GM12878 (cell line): ENCODE measurements at regions not wholly inside any gene's neighbourhood (a gene's known extent, or its start where the extent isn't known, plus 50 kb on each side); places are given as distances from the start of the nearest gene placed in this dataset.

Experiments used
- ATAC-seq: fragments of 200-7000 bp; cut with Tn5 transposase; 3 replicates; pipeline ENCODE4 v1.9.1; 2020; ENCODE audit warnings: mild to moderate bottlenecking, moderate library complexity
- BruUV-seq: library from RNA; stranded (reverse); fragments of 400-500 nt; replicated peaks from 2 replicates; lab custom pipeline; 2021; lab: Mats Ljungman, UMichigan
- CTCF ChIA-PET: fragments of 300-600 bp; sonication (Branson Sonifier 250); formaldehyde crosslinking; extraction: SDS; loops from one replicate; lab custom pipeline; 2021; ENCODE audit warnings: inconsistent platforms; lab: Yijun Ruan, JAX
- POLR2A ChIA-PET: fragments of 350-600 bp; formaldehyde crosslinking; extraction: SDS; loops from one replicate; lab custom pipeline; 2021; ENCODE audit warnings: inconsistent platforms; lab: Charles Lee
- RAD21 ChIA-PET: fragments of 300-600 bp; sonication (Branson Sonifier 250); formaldehyde crosslinking; loops from one replicate; lab custom pipeline; 2023; ENCODE audit warnings: antibody characterized with exemption; ENCODE audit not compliant: unreplicated experiment; lab: Charles Lee
- SMC1A ChIA-PET: fragments of 300-600 bp; sonication (Branson Sonifier 250); formaldehyde crosslinking; loops from one replicate; lab custom pipeline; 2023; ENCODE audit not compliant: unreplicated experiment, uncharacterized antibody; lab: Charles Lee
- DNase-seq: peaks from one replicate; pipeline ENCODE4 v3.0.0-alpha.2; 2011; ENCODE audit warnings: low read depth, low spot score
- FAIRE-seq: peaks from 3 replicates; lab custom pipeline; 2011; peaks lifted over from hg19 to GRCh38; lab: Jason Lieb, UNC
- H2AFZ ChIP-seq: 2 replicates; pipeline ENCODE4 v1.6.0; 2011; ENCODE audit warnings: low read depth, low read length, control low read depth; ENCODE audit not compliant: control insufficient read depth
- H3K27ac ChIP-seq: 2 replicates; pipeline ENCODE4 v1.5.1; 2011; ENCODE audit warnings: control low read depth; ENCODE audit not compliant: control insufficient read depth, insufficient read depth
- H3K27me3 ChIP-seq, 2 experiments: replicated peaks in 1 of 2; 2 replicates each; pipeline versions ENCODE4 v1.6.0 to v1.6.1; 2011; ENCODE audit warnings: low read length in 1 of 2; ENCODE audit not compliant: control insufficient read depth in 2 of 2, insufficient read depth in 2 of 2
- H3K36me3 ChIP-seq, 2 experiments: 2 replicates each; pipeline ENCODE4 v1.5.1; 2011; ENCODE audit warnings: low read length in 1 of 2; ENCODE audit not compliant: control insufficient read depth in 2 of 2, insufficient read depth in 2 of 2
- H3K4me1 ChIP-seq: 2 replicates; pipeline ENCODE4 v1.6.1; 2011; ENCODE audit warnings: mild to moderate bottlenecking, low read length, moderate library complexity, mixed read lengths; ENCODE audit not compliant: control insufficient read depth, insufficient read depth
- H3K4me2 ChIP-seq: 2 replicates; pipeline ENCODE4 v1.6.0; 2011; ENCODE audit warnings: control low read depth; ENCODE audit not compliant: control insufficient read depth, insufficient read depth
- H3K4me3 ChIP-seq: fragments of 200-600 bp; sonication (generic); 2 replicates; pipeline ENCODE4 v1.5.1; 2016
- H3K79me2 ChIP-seq: 2 replicates; pipeline ENCODE4 v1.6.0; 2011; ENCODE audit warnings: low read length; ENCODE audit not compliant: control insufficient read depth, insufficient read depth
- H3K9ac ChIP-seq: 2 replicates; pipeline ENCODE4 v1.8.0; 2011; ENCODE audit warnings: low read length, control low read depth, mixed read lengths; ENCODE audit not compliant: control insufficient read depth, insufficient read depth
- H3K9me3 ChIP-seq: replicated peaks from 3 replicates; pipeline ENCODE4 v1.5.1; 2011; ENCODE audit warnings: mild to moderate bottlenecking, low read length; ENCODE audit not compliant: control insufficient read depth, insufficient read depth
- H4K20me1 ChIP-seq: 2 replicates; pipeline ENCODE4 v1.6.0; 2011; ENCODE audit not compliant: control insufficient read depth, insufficient read depth
- CBX3 ChIP-seq: fragments of 200-600 bp; sonication (generic); IDR thresholded peaks from 2 replicates; pipeline ENCODE4 v1.6.1; 2016; ENCODE audit warnings: low read depth, borderline replicate concordance
- CHD1 ChIP-seq: IDR thresholded peaks from 2 replicates; pipeline ENCODE4 v1.6.1; 2012; ENCODE audit warnings: low read depth, low read length, improper control_type of control experiment
- FOXM1 ChIP-seq: IDR thresholded peaks from 2 replicates; pipeline ENCODE4 v1.6.1; 2012; ENCODE audit warnings: low read depth, mild to moderate bottlenecking, inconsistent platforms, low read length, moderate library complexity
- IKZF2 ChIP-seq, 2 experiments: fragments of 450-650 bp; IDR thresholded peaks; 2 replicates each; pipeline ENCODE4 v1.6.1; 2017; ENCODE audit warnings: mild to moderate bottlenecking in 2 of 2, moderate library complexity in 2 of 2
- KLF5 ChIP-seq: fragments of 450-650 bp; IDR thresholded peaks from 2 replicates; pipeline ENCODE4 v1.6.1; 2014; ENCODE audit warnings: mild to moderate bottlenecking; ENCODE audit not compliant: partially characterized antibody
- MTA2 ChIP-seq: fragments of 450-650 bp; IDR thresholded peaks from 2 replicates; pipeline ENCODE4 v1.6.1; 2016; ENCODE audit warnings: low read depth, mild to moderate bottlenecking, moderate library complexity
- MYC ChIP-seq: IDR thresholded peaks from 2 replicates; pipeline ENCODE4 v1.6.1; 2011; ENCODE audit warnings: mild to moderate bottlenecking, low read length, moderate library complexity, inconsistent platforms; ENCODE audit not compliant: insufficient read depth, insufficient replicate concordance, insufficient read length, severe bottlenecking
- NRF1 ChIP-seq: conservative IDR thresholded peaks from 2 replicates; pipeline ENCODE4 v1.6.1; 2011; ENCODE audit warnings: mild to moderate bottlenecking, low read depth, low read length, improper control_type of control experiment
- PML ChIP-seq: IDR thresholded peaks from 2 replicates; pipeline ENCODE4 v1.6.1; 2012; ENCODE audit warnings: low read length, inconsistent platforms
- POU2F2 ChIP-seq: IDR thresholded peaks from 3 replicates; pipeline ENCODE4 v1.6.1; 2011; ENCODE audit warnings: low read depth, mild to moderate bottlenecking, low read length, borderline replicate concordance
- RCOR1 ChIP-seq: conservative IDR thresholded peaks from 2 replicates; pipeline ENCODE4 v1.6.1; 2012; ENCODE audit warnings: low read depth, low read length, improper control_type of control experiment
- SMC3 ChIP-seq: IDR thresholded peaks from 2 replicates; pipeline ENCODE4 v1.6.1; 2011; ENCODE audit warnings: low read length, improper control_type of control experiment, borderline replicate concordance
- SREBF2 ChIP-seq: IDR thresholded peaks from 2 replicates; pipeline ENCODE4 v1.6.1; 2012; ENCODE audit warnings: mild to moderate bottlenecking, low read length
- TCF3 ChIP-seq: IDR thresholded peaks from 2 replicates; pipeline ENCODE4 v1.6.1; 2012; ENCODE audit warnings: low read depth, mild to moderate bottlenecking, low read length, borderline replicate concordance; ENCODE audit not compliant: insufficient read depth
- YBX1 ChIP-seq: fragments of 450-650 bp; IDR thresholded peaks from 2 replicates; pipeline ENCODE4 v1.6.1; 2016; ENCODE audit warnings: antibody characterized with exemption
- in situ Hi-C: fragments of 300-500 bp; cut with MboI; formaldehyde crosslinking; loops from 9 replicates; pipeline ENCODE4 v1.14.3; 2018; ENCODE audit warnings: mixed read lengths
- intact Hi-C: fragments of 100-400 bp; cut with micrococcal nuclease; formaldehyde crosslinking; loops from one replicate; pipeline ENCODE4 v1.14.2; 2022; ENCODE audit not compliant: unreplicated experiment
- TF ChIP-seq, protein P1 (sequence below): fragments of 450-650 bp; IDR thresholded peaks from 2 replicates; pipeline ENCODE4 v1.6.1; 2014; ENCODE audit warnings: mild to moderate bottlenecking
- TF ChIP-seq, protein P2 (sequence below): IDR thresholded peaks from 2 replicates; pipeline ENCODE4 v1.6.1; 2012; ENCODE audit warnings: mild to moderate bottlenecking, low read depth, low read length
- TF ChIP-seq, protein P3 (sequence below): IDR thresholded peaks from 2 replicates; pipeline ENCODE4 v1.6.1; 2012; ENCODE audit warnings: low read depth, low read length, improper control_type of control experiment
- TF ChIP-seq, protein P4 (sequence below): fragments of 450-650 bp; IDR thresholded peaks from 2 replicates; pipeline ENCODE4 v1.6.1; 2017; ENCODE audit warnings: mild to moderate bottlenecking

DNA sequence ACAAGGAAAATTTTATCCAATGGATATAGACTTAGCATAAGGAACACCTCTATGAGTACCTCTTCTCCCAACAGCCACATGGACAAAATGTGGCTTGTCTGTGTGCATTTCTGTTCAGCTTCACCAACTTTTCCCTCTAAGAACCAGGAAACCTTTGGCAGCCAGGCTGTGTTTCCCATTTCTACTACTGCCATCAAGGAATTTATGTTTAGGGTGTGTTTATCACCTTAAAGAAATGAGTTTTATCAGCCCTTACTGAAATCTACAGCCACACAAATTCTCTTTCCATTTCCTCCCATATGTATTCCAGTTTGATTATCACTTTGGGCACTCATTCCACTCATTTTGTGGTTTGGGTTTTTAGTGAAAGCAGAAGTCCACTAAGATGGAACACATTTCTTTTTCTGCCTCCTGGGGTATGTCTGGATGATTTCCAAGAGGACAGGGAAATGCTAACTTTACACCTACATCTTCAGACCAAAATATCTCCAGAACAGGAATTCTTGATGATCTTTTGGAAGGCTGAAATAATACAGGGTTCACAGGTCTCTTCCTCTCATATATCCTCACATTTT is 82.6 kb upstream of the MAOA start:
- ATAC-seq (no peak), FAIRE-seq (no peak), DNase-seq (no peak)
- no peaks in the 10 kb centered on the region for H3K4me1 ChIP-seq
- H3K27me3 ChIP-seq: no peaks in the 10 kb centered on the region
- no peak overlapping the region for H2AFZ ChIP-seq
- ChIA-PET POLR2A (no interaction called here), RAD21 (no interaction called here), CTCF (interaction anchor here (0.6 kb wide), 1 partner anchor 69 kb away, joined by 3 read pairs; no protein-coding TSS in a partner anchor), SMC1A (no interaction called here)
- TF ChIP-seq, protein P1, sequence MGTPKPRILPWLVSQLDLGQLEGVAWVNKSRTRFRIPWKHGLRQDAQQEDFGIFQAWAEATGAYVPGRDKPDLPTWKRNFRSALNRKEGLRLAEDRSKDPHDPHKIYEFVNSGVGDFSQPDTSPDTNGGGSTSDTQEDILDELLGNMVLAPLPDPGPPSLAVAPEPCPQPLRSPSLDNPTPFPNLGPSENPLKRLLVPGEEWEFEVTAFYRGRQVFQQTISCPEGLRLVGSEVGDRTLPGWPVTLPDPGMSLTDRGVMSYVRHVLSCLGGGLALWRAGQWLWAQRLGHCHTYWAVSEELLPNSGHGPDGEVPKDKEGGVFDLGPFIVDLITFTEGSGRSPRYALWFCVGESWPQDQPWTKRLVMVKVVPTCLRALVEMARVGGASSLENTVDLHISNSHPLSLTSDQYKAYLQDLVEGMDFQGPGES: no peak
- TF ChIP-seq CHD1 (no peak), IKZF2 (IDR thresholded peaks at IDR 0.05) (no peak), KLF5 (no peak), FOXM1 (no peak), SMC3 (no peak), YBX1 (no peak), MTA2 (no peak), NRF1 (no peak), CBX3 (no peak), SREBF2 (no peak), RCOR1 (no peak), PML (no peak), POU2F2 (no peak), MYC (no peak), TCF3 (no peak)
- TF ChIP-seq, protein P2, sequence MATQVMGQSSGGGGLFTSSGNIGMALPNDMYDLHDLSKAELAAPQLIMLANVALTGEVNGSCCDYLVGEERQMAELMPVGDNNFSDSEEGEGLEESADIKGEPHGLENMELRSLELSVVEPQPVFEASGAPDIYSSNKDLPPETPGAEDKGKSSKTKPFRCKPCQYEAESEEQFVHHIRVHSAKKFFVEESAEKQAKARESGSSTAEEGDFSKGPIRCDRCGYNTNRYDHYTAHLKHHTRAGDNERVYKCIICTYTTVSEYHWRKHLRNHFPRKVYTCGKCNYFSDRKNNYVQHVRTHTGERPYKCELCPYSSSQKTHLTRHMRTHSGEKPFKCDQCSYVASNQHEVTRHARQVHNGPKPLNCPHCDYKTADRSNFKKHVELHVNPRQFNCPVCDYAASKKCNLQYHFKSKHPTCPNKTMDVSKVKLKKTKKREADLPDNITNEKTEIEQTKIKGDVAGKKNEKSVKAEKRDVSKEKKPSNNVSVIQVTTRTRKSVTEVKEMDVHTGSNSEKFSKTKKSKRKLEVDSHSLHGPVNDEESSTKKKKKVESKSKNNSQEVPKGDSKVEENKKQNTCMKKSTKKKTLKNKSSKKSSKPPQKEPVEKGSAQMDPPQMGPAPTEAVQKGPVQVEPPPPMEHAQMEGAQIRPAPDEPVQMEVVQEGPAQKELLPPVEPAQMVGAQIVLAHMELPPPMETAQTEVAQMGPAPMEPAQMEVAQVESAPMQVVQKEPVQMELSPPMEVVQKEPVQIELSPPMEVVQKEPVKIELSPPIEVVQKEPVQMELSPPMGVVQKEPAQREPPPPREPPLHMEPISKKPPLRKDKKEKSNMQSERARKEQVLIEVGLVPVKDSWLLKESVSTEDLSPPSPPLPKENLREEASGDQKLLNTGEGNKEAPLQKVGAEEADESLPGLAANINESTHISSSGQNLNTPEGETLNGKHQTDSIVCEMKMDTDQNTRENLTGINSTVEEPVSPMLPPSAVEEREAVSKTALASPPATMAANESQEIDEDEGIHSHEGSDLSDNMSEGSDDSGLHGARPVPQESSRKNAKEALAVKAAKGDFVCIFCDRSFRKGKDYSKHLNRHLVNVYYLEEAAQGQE: no peak
- TF ChIP-seq, protein P3, sequence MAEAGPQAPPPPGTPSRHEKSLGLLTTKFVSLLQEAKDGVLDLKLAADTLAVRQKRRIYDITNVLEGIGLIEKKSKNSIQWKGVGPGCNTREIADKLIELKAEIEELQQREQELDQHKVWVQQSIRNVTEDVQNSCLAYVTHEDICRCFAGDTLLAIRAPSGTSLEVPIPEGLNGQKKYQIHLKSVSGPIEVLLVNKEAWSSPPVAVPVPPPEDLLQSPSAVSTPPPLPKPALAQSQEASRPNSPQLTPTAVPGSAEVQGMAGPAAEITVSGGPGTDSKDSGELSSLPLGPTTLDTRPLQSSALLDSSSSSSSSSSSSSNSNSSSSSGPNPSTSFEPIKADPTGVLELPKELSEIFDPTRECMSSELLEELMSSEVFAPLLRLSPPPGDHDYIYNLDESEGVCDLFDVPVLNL: no peak
- TF ChIP-seq, protein P4, sequence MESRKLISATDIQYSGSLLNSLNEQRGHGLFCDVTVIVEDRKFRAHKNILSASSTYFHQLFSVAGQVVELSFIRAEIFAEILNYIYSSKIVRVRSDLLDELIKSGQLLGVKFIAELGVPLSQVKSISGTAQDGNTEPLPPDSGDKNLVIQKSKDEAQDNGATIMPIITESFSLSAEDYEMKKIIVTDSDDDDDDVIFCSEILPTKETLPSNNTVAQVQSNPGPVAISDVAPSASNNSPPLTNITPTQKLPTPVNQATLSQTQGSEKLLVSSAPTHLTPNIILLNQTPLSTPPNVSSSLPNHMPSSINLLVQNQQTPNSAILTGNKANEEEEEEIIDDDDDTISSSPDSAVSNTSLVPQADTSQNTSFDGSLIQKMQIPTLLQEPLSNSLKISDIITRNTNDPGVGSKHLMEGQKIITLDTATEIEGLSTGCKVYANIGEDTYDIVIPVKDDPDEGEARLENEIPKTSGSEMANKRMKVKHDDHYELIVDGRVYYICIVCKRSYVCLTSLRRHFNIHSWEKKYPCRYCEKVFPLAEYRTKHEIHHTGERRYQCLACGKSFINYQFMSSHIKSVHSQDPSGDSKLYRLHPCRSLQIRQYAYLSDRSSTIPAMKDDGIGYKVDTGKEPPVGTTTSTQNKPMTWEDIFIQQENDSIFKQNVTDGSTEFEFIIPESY: no peak
- no peak overlapping the region for H3K9ac ChIP-seq
- H3K9me3 ChIP-seq: no peaks in the 10 kb centered on the region
- BruUV-seq: no TSS peak
- no peaks in the 10 kb centered on the region for H3K36me3 ChIP-seq
- H3K4me3 ChIP-seq: no peak overlapping the region
- H4K20me1 ChIP-seq: no peaks in the 10 kb centered on the region
- no peak overlapping the region for H3K27ac ChIP-seq
- intact Hi-C loops (no loop called here), in situ Hi-C loops (no loop called here)
- H3K4me2 ChIP-seq: no peak overlapping the region
- no peaks in the 10 kb centered on the region for H3K79me2 ChIP-seq
